ENCODE measurements at regions not wholly inside any gene's neighbourhood (a gene's known extent, or its start where the extent isn't known, plus 50 kb on each side); places are given as distances from the start of the nearest gene placed in this dataset.

- TF ChIP-seq CTCF (conservative IDR thresholded peaks at IDR 0.05) (no peak), ZFX (IDR thresholded peaks at IDR 0.05) (no peak)
Observed at GRCh38 chr9:82673919-82674318, 389.0 kb downstream of the RASEF start.
